Endothelial cell of umbilical vein (primary cell): ENCODE measurements at regions not wholly inside any gene's neighbourhood (a gene's known extent, or its start where the extent isn't known, plus 50 kb on each side); places are given as distances from the start of the nearest gene placed in this dataset.

Source experiments
- BruUV-seq: library from RNA; stranded (reverse); fragments of 400-500 nt; replicated peaks from 2 replicates; lab custom pipeline; 2021; lab: Mats Ljungman, UMichigan
- CTCF ChIA-PET: fragments of 300-600, 350-600 bp; sonication (Branson Sonifier 250); formaldehyde crosslinking; loops from one replicate; lab custom pipeline; 2021; ENCODE audit warnings: antibody characterized with exemption, inconsistent platforms; lab: Charles Lee
- POLR2A ChIA-PET: fragments of 300-600, 350-600 bp; sonication (Branson Sonifier 250); formaldehyde crosslinking; loops from one replicate; lab custom pipeline; 2021; ENCODE audit warnings: antibody characterized with exemption, inconsistent platforms; lab: Charles Lee
- DNase-seq: peaks from one replicate; pipeline ENCODE4 v3.0.0-alpha.2; 2011; ENCODE audit warnings: low read depth, low spot score
- FAIRE-seq: peaks from 2 replicates; lab custom pipeline; 2011; peaks lifted over from hg19 to GRCh38; lab: Jason Lieb, UNC
- H2AFZ ChIP-seq: 2 replicates; pipeline ENCODE4 v1.6.0; 2012; ENCODE audit warnings: low read depth, low read length, control low read depth, inconsistent platforms
- H3K27ac ChIP-seq: 2 replicates; pipeline ENCODE4 v1.5.1; 2011; ENCODE audit warnings: low read depth, mild to moderate bottlenecking, control low read depth, low read length, moderate library complexity; ENCODE audit not compliant: insufficient read depth
- H3K27me3 ChIP-seq, 2 experiments: 2 replicates each; pipeline versions ENCODE4 v1.6.0 to v1.6.1; 2011; ENCODE audit warnings: low read length in 2 of 2, mixed read lengths in 1 of 2; ENCODE audit not compliant: control insufficient read depth in 2 of 2, insufficient read depth in 2 of 2
- H3K36me3 ChIP-seq, 2 experiments: 2 replicates in 1 of 2; 3 replicates in 1 of 2; pipeline ENCODE4 v1.5.1; 2011; ENCODE audit warnings: low read length in 2 of 2, mild to moderate bottlenecking in 1 of 2, moderate library complexity in 1 of 2; ENCODE audit not compliant: control insufficient read depth in 2 of 2, insufficient read depth in 2 of 2; ENCODE audit errors: extremely low read depth in 1 of 2
- H3K4me1 ChIP-seq: 3 replicates; pipeline ENCODE4 v1.5.1; 2011; ENCODE audit warnings: mild to moderate bottlenecking, low read length; ENCODE audit not compliant: control insufficient read depth, insufficient read depth; ENCODE audit errors: extremely low read depth
- H3K4me2 ChIP-seq: 2 replicates; pipeline ENCODE4 v1.6.1; 2011; ENCODE audit warnings: low read length, control low read depth, mixed read lengths; ENCODE audit not compliant: insufficient read depth
- H3K4me3 ChIP-seq, 3 experiments: fragments of 200-600 bp in 1 of 3; sonication (generic), shearing (Covaris generic) in 1 of 3; replicated peaks in 1 of 3; 2 replicates each; pipeline ENCODE4 v1.5.1; 2011 to 2016; ENCODE audit warnings: control low read depth in 3 of 3, low read length in 3 of 3, mild to moderate bottlenecking in 2 of 3, inconsistent platforms in 1 of 3, low read depth in 1 of 3, moderate library complexity in 1 of 3; ENCODE audit not compliant: insufficient read depth in 1 of 3
- H3K79me2 ChIP-seq: 2 replicates; pipeline ENCODE4 v1.6.0; 2012; ENCODE audit warnings: low read length, inconsistent platforms; ENCODE audit not compliant: control insufficient read depth, insufficient read depth
- H3K9ac ChIP-seq: replicated peaks from 2 replicates; pipeline ENCODE3; 2011; ENCODE audit warnings: low read length, control low read depth; ENCODE audit not compliant: insufficient read depth; ENCODE audit errors: extremely low read depth
- H3K9me1 ChIP-seq: replicated peaks from 3 replicates; pipeline ENCODE4 v1.6.0; 2011; ENCODE audit warnings: mild to moderate bottlenecking, low read length; ENCODE audit not compliant: control insufficient read depth, insufficient read depth; ENCODE audit errors: extremely low read depth
- H3K9me3 ChIP-seq: replicated peaks from 2 replicates; pipeline ENCODE4 v1.5.1; 2012; ENCODE audit warnings: low read length, inconsistent platforms; ENCODE audit not compliant: control insufficient read depth, insufficient read depth
- H4K20me1 ChIP-seq: replicated peaks from 2 replicates; pipeline ENCODE3; 2011; ENCODE audit warnings: mild to moderate bottlenecking, low read length; ENCODE audit not compliant: control insufficient read depth, insufficient read depth; ENCODE audit errors: extremely low read depth
- FOS ChIP-seq: IDR thresholded peaks from 2 replicates; pipeline ENCODE4 v1.6.1; 2011; ENCODE audit warnings: mild to moderate bottlenecking, low read length, moderate library complexity, borderline replicate concordance; ENCODE audit not compliant: insufficient read depth
- GATA2 ChIP-seq: IDR thresholded peaks from 2 replicates; pipeline ENCODE4 v1.7.0; 2011; ENCODE audit warnings: low read depth, mild to moderate bottlenecking, moderate library complexity, mixed read lengths, low read length; ENCODE audit not compliant: insufficient read length, insufficient read depth
- JUN ChIP-seq: IDR thresholded peaks from 2 replicates; pipeline ENCODE4 v1.6.1; 2011; ENCODE audit warnings: borderline replicate concordance, low read depth; ENCODE audit not compliant: insufficient read length, insufficient read depth
- POLR2AphosphoS5 ChIP-seq: IDR thresholded peaks from 2 replicates; pipeline ENCODE4 v1.6.1; 2012; ENCODE audit warnings: low read depth, mild to moderate bottlenecking, control low read depth, low read length, moderate library complexity; ENCODE audit not compliant: insufficient read depth
- dilution Hi-C: fragments of 300-500 bp; cut with MboI; formaldehyde crosslinking; loops from one replicate; pipeline ENCODE4 v1.15.0; 2019; ENCODE audit warnings: low sequenced_read_pairs; ENCODE audit not compliant: extremely low pct_ligation_motif_present
- intact Hi-C: fragments of 100-400 bp; cut with micrococcal nuclease; formaldehyde crosslinking; loops from one replicate; pipeline ENCODE4 v1.10.0; 2022
- TF ChIP-seq, protein P1 (sequence below), 2 donors: IDR thresholded peaks; 1 replicate in 1 of 2; 2 replicates in 1 of 2; pipeline ENCODE4 v1.5.1; 2011; ENCODE audit warnings: low read length in 2 of 2, mild to moderate bottlenecking in 2 of 2, moderate library complexity in 2 of 2, control low read depth in 1 of 2, inconsistent platforms in 1 of 2, low read depth in 1 of 2; ENCODE audit not compliant: insufficient read depth in 1 of 2; ENCODE audit errors: extremely low read depth in 1 of 2

DNA sequence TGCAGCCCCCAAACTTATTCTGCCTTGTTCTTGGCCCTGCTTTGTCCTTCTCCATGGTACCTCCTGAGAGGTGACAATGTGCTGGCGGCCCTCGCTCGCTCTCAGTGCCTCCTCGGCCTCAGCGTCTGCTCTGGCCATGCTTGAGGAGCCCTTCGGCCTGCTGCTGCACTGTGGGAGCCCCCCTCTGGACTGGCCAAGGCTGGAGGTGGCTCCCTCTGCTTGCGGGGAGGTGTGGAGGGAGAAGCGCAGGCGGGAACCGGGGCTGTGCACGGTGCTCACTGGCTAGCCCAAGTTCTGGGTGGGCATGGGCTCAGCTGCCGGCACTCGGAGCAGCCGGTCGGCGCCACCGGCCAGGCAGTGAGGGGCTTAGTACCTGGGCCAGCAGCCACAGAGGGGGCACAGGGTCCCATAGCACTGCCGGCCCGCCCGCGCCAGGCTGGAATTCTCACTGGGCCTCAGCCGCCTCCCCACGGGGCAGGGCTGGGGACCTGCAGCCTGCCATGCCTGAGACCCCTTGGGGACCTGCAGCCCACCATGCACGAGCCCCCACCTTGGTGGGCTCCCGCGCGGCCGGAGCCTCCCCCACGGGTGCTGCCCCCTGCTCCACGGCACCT is 55.9 kb upstream of the RALGAPA2 start:
- no peak overlapping the region for H3K4me3 ChIP-seq
- FAIRE-seq (no peak), DNase-seq (no peak)
- peaks cover 19% of the 10 kb centered on the region for H3K4me1 ChIP-seq
- peaks cover 7 to 9% of the 10 kb centered on the region in 2 experiments for H3K27me3 ChIP-seq
- BruUV-seq = no TSS peak
- H3K9ac ChIP-seq = no peak overlapping the region
- H3K27ac ChIP-seq = no peak overlapping the region
- H3K4me2 ChIP-seq = no peak overlapping the region
- CTCF ChIA-PET = no interaction called here
- dilution Hi-C loops (no loop called here), intact Hi-C loops (no loop called here)
- no peak overlapping the region for H2AFZ ChIP-seq
- H3K79me2 ChIP-seq = no peaks in the 10 kb centered on the region
- H3K36me3 ChIP-seq = no peaks in the 10 kb centered on the region
- TF ChIP-seq GATA2 = no peak
- TF ChIP-seq POLR2AphosphoS5 = no peak
- TF ChIP-seq FOS = no peak
- TF ChIP-seq, protein P1, sequence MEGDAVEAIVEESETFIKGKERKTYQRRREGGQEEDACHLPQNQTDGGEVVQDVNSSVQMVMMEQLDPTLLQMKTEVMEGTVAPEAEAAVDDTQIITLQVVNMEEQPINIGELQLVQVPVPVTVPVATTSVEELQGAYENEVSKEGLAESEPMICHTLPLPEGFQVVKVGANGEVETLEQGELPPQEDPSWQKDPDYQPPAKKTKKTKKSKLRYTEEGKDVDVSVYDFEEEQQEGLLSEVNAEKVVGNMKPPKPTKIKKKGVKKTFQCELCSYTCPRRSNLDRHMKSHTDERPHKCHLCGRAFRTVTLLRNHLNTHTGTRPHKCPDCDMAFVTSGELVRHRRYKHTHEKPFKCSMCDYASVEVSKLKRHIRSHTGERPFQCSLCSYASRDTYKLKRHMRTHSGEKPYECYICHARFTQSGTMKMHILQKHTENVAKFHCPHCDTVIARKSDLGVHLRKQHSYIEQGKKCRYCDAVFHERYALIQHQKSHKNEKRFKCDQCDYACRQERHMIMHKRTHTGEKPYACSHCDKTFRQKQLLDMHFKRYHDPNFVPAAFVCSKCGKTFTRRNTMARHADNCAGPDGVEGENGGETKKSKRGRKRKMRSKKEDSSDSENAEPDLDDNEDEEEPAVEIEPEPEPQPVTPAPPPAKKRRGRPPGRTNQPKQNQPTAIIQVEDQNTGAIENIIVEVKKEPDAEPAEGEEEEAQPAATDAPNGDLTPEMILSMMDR (IDR thresholded peaks at IDR 0.05; ENCODE audit: extremely low read depth in 1 of 2, insufficient read depth in 1 of 2, low read depth in 1 of 2, low read length in 2 of 2) = no peak
- TF ChIP-seq JUN = no peak
- no peaks in the 10 kb centered on the region for H4K20me1 ChIP-seq
- no peaks in the 10 kb centered on the region for H3K9me3 ChIP-seq
- H3K9me1 ChIP-seq = no peaks in the 10 kb centered on the region
- POLR2A ChIA-PET = interaction anchor here (0.6 kb wide), 1 partner anchor 167 kb away, joined by 3 read pairs; no protein-coding TSS in a partner anchor
